Myocyte (in vitro differentiated cells): ENCODE measurements at regions not wholly inside any gene's neighbourhood (a gene's known extent, or its start where the extent isn't known, plus 50 kb on each side); places are given as distances from the start of the nearest gene placed in this dataset.
"Not testable (repeated sequence)": the region's sequence is repeated elsewhere in the genome, so short reads cannot be mapped to it uniquely, and the experiment has no call there.

Experiments used
- DNase-seq: peaks from one replicate; pipeline ENCODE4 v3.0.0-alpha.2; 2012; ENCODE audit warnings: low read depth

DNA sequence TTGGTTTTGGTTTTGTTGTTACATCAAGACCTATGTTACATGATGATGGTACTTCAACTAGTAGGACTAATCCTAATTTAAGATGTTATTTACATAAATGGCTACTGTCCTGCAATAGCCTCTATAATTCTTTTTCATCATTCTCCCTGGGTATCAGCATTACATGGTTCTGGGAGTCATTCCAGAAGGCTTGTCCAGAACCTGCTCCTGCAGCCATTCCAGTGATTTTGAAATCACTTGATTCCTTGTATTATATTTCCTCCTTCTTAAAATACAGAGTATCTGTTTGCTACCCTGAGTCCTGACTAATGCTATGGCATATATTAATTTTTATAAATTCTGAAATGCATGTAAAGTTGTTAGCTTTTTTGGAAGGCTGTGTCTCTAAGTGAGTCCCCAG lies 400.5 kb upstream of the MEIS1 start:
- DNase-seq: no peak

DNA sequence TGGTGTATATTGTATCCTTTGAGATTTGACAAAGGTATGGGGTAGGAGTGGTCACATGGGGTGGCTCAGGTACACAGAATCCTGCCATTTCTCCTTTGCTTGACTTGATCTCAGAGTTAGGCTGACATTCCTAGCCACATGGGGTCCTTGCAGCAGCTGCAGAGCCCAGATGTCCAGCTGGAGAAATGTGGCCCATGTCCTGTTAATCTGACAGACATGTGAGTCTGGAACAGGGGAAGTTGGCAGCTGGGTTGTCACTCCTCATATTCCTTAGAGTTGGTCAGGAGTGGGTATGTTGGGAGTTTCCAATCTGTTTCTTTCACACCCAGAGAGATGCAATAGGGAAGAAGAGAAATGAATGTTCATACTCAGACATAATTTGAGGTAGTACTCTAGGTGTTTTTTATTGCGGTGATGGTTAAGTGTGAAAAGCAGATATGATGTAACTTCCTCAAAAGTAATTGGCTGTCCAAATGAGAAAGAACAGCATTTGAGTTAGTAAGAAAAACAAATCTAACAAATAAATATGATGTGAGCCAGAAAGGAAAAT lies 402.6 kb upstream of the MEIS1 start:
- DNase-seq: no peak

DNA sequence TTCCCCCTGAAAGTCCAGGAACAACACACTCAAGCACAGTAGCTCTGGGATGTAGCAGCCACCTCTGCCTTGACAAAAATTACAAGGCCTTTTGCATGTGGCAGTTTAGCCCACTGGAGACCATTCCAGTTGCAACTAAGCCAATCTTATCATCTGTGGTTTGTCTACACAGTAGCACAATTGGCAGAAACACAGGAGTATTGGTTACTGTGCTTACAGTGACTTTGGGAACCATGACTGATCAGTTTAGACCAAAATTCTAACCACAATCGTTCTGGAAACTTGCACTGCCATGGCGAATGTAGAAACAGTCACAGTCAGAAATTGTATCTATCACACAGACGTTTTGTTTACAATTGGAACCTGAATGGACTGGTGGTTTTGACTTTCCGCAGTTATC lies 403.7 kb upstream of the MEIS1 start:
- no peak for DNase-seq

DNA sequence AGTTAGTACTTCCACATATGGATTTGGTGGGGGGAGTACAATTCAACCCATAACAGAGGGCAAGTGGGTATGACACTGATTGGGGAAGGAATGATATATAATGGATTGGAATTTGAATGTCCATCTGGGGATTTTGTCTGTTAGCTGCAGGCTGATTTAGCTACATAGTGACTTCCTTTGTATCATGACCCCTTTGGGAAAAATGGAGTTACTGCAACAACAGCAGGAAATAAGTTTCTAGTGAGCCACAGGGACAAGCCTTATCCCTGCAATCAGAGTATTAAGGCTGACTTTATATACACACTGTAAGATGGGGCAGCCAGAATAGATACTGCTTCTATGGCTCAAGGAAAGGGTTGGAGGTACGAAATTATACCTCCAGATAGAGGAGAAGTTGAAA lies 404.4 kb upstream of the MEIS1 start:
- no peak for DNase-seq

DNA sequence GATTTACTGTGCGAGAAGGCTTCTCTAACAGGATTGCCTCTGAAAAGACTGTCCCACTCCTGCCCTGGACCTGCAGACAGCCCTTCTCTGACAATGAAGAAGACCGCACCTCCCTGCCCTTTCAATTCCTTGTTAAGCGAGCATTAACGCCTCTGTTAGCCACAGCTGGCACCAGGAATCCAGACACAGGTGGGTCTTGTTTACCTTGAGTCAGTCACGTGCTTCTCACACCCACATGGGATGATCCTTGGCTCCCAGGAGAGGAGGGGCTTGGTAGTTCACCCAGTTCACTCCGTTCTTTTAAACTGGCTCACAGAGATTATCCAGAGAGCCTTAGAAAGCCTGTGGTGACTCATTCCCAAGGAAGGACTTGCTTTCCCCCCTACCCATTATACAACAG lies 410.5 kb upstream of the MEIS1 start:
- no peak for DNase-seq

DNA sequence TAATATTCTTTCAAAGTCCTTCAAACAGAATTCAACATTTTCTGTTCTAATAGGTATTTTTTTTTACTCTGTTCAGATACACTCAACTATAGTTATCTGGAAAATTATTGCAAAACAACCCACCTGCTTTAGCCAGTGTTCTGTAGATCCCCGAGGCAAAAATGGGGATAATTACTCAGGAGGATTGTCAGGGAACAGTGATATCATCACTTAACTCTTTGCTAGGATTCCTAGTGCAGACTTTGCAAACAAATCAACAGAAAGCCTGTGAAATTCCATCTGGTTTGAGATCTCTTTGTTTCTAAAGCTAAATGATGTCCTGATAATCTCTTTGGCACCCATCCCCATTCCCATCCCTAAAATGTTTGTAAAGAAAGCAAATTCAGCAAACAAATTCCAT lies 413.6 kb upstream of the MEIS1 start:
- DNase-seq: no peak

DNA sequence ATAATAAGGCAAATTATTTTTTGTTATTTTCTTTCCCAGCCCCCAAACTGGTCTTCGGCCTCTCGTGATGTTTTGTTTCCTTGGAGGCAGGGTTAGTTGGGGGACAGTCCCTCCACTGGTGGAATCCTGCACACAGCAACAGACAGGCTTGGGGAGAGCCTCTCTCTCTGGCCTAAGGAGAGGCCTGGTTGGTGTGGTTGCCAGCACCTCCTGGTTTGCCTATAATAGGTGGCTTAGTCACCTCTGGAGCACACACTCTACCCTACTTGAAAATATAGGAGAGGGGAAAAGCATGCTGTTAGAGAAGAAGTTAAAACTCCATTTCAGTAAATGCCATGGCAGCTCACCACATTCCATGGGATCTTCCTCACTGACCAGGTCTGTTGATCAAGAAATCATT lies 417.2 kb upstream of the MEIS1 start:
- no peak for DNase-seq

DNA sequence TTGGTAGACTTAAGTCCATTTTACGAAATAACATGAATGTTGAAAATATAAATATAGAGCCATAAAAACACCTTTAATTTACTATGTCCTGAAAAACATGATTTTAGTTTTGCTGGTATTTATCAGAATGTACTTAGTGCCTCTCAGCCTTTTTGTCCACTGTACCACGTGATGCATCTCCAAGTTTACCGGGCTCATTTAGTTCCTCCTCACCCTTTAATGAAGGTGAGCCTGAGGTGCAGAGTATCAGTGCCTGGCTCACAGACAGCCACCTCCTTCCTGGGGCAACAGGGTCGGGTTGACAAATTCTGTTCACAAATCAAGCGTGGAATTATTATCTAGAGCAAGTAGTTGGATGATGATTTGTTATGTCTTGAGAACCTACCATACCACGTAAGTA lies 420.5 kb upstream of the MEIS1 start:
- no peak for DNase-seq

DNA sequence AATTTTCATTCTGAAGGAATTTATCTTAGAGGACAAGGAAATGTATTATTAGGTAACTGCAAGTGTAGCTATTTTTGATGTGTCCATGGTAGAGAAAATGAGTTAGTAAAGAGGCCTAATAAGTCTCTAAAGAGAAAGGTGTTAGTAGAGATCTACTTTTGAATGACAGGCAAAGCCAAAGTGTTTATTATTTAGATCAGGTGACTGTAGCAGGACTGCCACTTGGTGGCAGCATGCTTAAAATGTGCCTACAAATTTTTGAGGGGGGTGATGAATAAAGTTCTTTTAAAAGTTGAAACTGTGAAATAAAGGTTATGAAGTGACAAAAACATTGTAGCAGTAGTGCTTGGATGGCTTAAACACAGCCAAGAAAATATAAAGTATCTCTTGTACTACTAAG lies 421.5 kb upstream of the MEIS1 start:
- DNase-seq: peak; percentile 0

DNA sequence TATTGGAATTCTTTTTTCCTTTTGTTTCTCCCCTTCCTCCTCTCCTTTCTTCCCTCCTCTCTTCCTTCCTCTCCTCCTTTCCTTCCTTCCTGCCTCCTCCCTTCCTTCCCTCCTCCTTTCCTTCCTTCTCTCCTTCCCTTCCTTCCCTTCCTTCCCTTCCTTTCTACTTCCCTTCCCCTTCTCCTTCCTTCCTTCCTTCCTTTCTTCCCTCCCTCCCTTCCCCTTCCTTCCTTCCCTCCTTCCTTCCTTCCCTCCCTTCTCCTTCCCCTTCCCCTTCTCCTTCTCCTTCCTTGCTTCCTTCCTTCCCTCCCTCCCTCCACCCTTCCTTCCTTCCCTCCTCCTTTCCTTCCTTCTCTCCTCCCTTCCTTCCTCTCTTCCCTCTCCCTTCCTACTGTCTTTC lies 431.0 kb upstream of the MEIS1 start:
- DNase-seq: no peak

DNA sequence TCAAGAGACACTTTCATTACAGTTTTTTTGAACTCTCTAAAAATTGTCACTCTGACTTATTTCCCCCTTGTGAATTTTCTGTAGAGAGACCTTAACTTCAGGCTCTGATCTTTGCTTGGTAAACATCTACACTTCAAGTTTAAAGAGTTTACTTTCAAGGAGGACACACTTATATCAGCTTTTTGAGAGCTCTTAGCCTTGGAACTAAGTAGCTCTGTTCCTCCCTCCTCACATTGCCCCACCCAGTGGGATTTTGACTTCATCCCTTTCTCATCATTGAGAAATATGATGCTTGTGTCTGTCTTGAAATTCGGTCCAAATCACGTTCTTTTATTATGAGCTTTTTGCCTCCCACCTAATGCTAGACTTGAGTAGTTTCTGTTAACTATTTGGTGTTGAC lies 433.4 kb upstream of the MEIS1 start:
- no peak for DNase-seq

DNA sequence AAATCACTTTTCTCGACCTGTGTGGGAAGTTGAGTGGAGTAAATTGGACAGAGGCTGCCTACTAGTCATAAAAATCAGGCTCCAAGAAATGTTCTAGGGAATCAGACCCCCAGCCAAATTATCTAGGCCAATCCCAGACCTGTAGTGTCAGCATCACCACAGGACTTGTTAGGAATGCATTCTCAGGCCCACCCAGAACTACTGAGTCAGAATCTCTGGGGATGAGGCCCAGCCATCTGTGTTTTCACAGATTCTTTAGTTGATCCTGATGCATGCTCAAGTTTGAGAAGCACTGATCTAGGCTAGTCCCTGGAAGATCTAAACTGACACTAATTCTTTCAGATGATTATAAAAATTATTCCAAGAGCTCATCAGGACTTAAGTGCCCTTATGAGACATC lies 434.0 kb upstream of the MEIS1 start:
- no peak for DNase-seq

DNA sequence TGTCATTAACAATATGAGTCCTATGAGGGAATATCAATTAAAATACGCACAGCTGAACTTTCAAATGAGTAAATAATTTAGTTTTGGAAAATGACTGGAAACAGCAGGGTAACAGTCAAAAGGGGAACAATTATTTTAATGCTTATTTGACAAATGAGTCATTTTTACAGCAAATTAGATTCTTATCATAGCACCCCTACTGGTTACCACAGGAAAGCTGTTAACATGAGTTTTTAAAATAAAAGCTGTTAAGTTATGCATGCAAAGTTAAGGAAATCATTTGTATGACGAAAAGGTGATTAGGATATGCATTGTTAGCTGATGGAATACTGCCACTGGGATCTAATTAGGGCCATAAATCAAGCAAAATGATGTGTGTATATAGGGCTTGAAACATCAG lies 435.1 kb upstream of the MEIS1 start:
- no peak for DNase-seq

DNA sequence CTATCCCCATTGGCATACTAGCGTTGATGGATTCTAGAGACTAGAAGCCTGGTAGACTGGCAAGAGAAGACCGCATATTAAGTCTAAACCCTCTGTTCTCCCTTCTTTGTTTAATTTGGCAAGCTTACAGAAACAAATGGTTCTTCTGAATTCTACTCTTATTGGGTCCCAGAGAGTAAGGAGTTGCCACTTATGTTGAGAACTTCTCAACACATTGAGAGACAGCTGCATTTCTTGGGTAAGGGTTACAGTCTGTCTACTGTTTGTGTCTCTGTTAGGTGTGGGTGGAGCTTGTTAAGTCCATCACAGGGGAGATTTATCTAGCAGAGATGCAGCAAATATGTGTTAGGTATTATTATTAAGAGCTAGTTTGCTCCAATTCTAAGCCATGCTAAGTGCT lies 435.8 kb upstream of the MEIS1 start:
- DNase-seq: no peak

DNA sequence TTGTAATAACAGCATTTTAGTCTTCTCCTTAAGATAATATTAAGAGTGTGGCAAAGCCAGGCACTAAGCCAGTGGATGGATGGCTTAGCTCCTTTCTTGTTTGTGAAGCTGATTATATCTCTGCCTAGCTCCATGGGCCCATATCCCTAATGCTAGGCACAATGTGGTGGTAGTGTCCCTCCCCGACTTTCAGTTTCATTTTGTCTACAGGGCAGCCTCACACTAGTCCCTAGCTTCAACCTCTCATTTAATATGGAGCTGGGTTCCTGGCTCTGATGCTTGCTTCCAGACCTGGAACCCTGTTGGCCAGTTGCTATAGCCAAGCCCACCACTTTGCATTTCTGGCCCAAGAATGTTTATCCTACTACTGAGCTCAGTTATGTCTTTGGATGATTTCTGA lies 437.0 kb upstream of the MEIS1 start:
- no peak for DNase-seq

DNA sequence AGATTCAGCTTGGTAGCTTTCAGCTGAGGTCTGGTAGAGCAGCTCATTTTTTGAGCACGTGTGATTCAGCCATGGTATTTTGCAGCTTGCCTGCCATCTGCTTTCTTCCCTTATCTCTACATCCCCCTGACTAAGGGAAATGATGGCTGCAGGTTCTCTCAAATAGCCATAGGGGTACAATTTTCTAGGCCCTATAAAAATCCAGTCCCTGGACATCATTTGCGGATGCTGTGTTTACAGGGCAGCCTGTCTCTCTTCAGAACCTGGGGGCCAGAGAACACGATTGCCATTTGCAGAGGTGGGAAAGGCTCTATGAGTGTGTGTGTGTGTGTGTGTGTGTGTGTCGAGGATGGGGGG lies 442.7 kb upstream of the MEIS1 start:
- DNase-seq: no peak

DNA sequence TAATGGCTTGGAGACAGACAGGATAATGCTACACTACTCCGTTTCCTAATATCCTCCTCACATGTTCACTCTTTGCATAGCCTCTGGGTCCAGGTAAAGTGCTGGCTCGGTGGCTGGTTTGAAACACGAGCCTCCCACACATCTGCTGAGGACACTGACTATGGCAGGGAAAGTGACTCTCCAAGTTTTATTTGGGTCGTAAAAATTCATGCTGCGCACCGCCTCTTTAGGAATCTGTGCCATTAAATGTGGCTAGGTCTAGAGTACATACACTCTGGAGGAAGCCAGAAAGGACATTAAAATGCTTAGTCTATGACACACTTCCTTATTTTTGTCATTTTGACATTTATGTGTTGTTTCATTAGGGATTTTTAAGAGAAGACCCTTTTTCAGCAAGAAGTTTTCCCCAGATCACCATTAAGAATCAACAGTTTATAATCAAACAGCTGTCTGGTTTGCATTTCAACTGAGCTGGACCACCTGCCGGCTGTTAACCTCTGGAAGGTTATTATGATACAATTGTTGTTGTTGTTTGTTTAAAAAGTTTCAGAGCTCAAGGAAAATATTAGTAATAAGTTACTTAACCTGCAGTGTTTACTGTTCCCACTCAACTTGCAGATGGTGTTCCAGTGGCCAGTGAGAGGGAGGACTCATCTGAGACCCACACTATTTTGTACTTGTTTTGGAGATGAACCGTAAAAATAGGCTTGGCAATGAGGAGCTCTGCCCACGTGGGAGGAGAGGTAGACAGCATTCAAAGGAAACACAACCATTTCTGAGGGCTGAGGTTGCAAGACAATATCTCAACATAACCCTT lies 443.3 kb upstream of the MEIS1 start:
- DNase-seq: no peak

DNA sequence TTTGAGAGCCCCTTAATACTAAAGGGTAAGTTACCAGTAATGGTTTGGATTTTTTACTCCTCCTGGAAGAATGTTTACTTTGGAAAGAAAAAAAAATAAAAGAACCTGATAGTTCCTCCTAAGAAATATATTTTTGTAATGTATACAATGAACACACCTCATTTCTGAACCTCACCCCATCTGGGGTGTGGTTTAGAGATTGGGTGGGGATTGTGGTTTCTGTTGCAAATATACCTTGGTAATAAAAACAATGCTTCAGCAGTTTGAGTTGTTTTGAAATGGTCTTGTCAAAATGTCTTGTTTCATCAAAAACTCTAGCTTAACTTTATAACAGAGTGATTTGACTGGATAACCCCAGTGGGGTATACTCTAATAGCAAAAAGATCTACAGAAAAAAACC lies 448.9 kb upstream of the MEIS1 start:
- DNase-seq: no peak

DNA sequence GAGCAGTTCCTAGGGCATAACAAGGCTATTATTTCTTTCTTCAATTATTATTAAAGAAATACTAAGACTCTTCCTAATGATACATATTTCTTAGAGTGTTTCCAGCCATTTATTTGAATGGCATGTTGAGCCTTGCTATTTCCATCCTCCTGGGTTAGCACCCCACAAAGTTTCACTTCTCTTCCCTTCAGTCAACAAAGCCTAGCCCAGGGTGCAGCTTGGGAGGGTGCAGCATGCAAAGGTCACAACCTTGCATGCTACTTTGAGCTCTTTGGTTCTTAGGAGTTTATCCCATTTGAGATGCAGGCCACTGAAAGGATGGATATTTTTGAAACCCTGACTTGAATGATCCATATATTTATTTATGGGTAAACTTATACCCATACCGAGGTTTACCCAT lies 454.4 kb upstream of the MEIS1 start:
- DNase-seq: no peak

DNA sequence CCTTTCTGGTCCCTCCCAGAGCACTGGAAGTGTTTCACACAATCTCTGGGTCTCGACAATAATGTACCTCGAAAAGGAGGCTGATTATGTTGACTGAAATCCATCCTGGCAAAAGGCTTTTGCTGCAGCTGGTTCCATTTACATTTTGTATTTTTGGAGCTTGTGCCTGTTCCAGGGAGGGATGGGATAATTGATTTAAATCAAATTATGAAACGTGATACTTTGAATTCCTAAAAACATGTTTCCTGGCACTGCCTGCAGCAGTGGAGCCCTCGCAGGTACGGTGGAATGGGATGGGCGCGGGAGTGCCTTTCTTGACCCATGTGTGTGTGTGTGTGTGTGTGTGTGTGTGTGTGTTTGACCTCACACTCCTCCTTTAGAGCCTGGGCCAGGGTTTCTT lies 455.5 kb upstream of the MEIS1 start:
- DNase-seq: no peak

DNA sequence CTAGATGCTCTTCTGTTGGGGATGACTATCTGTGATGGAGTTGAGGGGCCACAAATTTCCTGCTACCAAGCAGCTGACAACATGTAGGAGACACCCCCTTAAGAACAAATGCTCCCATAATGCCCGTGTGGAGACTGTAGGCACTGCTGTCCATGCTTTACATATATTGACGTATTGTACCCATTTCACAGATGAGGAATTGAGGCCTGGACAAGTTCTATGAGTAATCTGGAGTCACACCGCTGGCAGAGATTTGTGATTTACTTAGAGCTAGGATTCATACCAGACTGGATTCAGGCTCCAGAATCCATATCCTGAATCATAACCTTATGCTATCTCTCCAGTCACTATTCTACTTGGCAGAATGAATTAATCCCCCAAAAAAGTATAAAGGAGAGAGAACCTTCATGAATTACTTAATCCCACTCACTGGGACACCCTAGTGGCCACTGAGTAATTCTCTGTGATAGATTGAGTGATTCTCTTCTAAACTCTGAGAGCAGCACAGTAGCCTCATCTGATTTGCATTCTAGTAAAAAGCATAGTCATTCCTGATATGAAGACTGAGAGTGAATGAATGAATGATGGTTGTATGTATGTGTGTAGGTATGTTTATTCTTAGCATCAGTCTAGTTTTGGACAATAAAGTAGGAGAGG lies 460.7 kb upstream of the MEIS1 start:
- no peak for DNase-seq

DNA sequence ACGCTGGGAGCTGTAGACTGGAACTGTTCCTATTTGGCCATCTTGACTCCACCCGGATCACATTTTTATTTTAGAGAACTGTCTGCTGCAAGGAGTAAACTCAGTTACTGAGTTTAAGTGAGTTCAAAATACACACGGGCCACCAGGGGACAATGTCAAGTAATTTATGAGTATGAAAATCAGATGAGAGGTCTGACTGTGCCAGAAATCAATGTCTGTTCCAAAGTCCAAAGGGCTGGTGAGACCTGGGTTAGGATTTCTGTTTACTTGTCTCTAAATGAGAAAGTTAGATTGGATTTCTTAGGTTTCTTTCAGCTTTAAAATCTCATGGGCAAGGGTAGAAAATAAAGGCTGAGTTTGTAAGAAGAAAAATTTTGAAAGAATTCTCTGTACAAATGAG lies 465.8 kb upstream of the MEIS1 start:
- no peak for DNase-seq

DNA sequence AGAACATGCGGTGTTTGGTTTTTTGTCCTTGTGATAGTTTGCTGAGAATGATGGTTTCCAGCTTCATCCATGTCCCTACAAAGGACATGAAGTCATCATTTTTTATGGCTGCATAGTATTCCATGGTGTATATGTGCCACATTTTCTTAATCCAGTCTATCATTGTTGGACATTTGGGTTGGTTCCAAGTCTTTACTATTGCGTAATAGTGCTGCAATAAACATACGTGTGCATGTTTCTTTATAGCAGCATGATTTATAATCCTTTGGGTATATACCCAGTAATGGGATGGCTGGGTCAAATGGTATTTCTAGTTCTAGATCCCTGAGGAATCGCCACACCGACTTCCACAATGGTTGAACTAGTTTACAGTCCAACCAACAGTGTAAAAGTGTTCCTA lies 471.6 kb upstream of the MEIS1 start:
- DNase-seq: not testable (repeated sequence)
